ENCODE measurements at regions not wholly inside any gene's neighbourhood (a gene's known extent, or its start where the extent isn't known, plus 50 kb on each side); places are given as distances from the start of the nearest gene placed in this dataset.
"Not testable (repeated sequence)": the region's sequence is repeated elsewhere in the genome, so short reads cannot be mapped to it uniquely, and the experiment has no call there.

DNA sequence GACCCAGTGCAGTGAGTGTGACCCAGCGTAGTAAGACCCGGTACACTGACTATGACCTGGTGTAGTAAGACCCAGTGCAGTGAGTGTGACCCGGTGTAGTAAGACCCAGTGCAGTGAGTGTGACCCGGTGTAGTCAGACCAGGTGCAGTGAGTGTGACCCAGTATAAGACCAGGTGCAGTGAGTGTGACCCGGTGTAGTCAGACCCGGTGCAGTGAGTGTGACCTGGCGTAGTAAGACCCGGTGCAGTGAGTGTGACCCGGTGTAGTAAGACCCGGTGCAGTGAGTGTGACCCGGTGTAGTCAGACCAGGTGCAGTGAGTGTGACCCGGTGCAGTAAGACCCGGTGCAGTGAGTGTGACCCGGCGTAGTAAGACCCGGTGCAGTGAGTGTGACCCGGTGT lies 134.2 kb upstream of the SFSWAP start:
- not testable (repeated sequence) for H3K27me3 ChIP-seq; DNase-seq; H3K4me3 ChIP-seq; H3K27ac ChIP-seq; H3K36me3 ChIP-seq; H3K9me3 ChIP-seq (replicated peaks)
- peaks cover 14% of the 10 kb centered on the region for H3K4me1 ChIP-seq

GRCh38 chr12:131577766-131578165 lies 133.1 kb upstream of the SFSWAP start:
- no peak overlapping the region for H3K27ac ChIP-seq
- H3K27me3 ChIP-seq: no peaks in the 10 kb centered on the region

GRCh38 chr12:131578828-131579470 lies 131.9 kb upstream of the SFSWAP start:
- no peak for DNase-seq
- H3K27me3 ChIP-seq: no peaks in the 10 kb centered on the region
- peaks cover 12% of the 10 kb centered on the region; the same call in 1 of the 2 replicates for H3K4me1 ChIP-seq
- no peak overlapping the region for H3K27ac ChIP-seq
- H3K36me3 ChIP-seq: no peaks in the 10 kb centered on the region; the same call in 1 of the 2 replicates
- no peak overlapping the region for H3K4me3 ChIP-seq
- H3K9me3 ChIP-seq (replicated peaks): no peaks in the 10 kb centered on the region

More at GRCh38 chr12:131577766-131578165, 133.1 kb upstream of the SFSWAP start:
- DNase-seq: no peak
- H3K36me3 ChIP-seq: no peaks in the 10 kb centered on the region; the same call in 1 of the 2 replicates
- H3K9me3 ChIP-seq (replicated peaks): no peaks in the 10 kb centered on the region
- peaks cover 14% of the 10 kb centered on the region for H3K4me1 ChIP-seq
- no peak overlapping the region for H3K4me3 ChIP-seq

DNA sequence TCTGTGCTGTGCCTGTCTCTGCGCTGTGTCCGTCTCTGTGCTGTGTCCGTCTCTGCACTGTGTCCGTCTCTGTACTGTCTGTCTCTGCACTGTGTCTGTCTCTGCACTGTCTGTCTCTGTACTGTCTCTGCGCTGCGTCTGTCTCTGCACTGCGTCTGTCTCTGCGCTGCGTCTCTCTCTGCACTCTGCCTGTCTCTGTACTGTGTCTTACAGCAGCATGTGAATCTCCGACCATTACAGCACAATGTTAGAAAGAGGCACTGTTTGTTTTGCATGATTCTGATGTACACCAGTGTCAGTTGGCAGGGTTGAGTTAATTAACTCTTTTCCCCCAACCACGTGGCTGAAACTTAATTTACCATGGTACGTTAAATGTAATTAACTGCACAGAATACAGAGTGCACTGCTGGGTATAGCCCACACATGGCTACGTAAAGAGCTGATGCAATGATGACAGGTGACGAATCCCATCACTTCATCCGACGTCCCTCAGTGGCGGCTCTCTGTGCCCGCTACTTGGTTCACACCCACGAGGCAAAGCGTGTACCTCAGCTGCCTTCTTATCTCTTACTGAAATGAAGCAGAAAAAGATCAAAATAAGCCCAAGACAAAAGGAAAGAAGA lies 127.7 kb upstream of the SFSWAP start:
- no peak overlapping the region for H3K4me3 ChIP-seq
- DNase-seq: no peak
- H3K4me1 ChIP-seq: no peaks in the 10 kb centered on the region
- no peaks in the 10 kb centered on the region for H3K9me3 ChIP-seq (replicated peaks)
- H3K27ac ChIP-seq: no peak overlapping the region
- H3K27me3 ChIP-seq: no peaks in the 10 kb centered on the region
- no peaks in the 10 kb centered on the region for H3K36me3 ChIP-seq

DNA sequence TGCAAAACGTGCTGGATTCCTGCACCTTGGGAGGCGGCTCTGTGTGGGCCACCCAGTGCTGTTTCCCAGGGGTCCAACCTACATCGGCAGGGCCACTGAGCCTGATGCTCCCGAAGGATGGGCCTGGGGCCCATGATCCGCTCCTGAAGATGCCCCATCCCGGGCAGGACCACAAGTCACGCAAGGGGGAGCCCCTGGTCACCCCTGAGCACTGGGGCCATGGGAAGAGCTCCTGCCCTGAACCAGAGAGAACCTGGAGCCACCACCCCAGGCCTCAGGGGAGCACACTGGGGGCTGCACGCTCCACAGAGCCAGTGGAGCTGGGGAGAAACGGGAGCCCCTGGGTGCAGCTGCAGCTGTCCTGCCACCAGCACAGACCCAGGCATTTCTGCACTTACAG lies 124.6 kb upstream of the SFSWAP start:
- no peak for DNase-seq
- Histone ChIP-seq H3K27me3 (no peaks in the 10 kb centered on the region), H3K4me3 (no peak overlapping the region), H3K4me1 (peaks cover 13% of the 10 kb centered on the region), H3K36me3 (no peaks in the 10 kb centered on the region), H3K9me3 (replicated peaks) (no peaks in the 10 kb centered on the region), H3K27ac (no peak overlapping the region)

- Histone ChIP-seq H3K9me3 (replicated peaks) (no peaks in the 10 kb centered on the region), H3K27ac (no peak overlapping the region), H3K36me3 (no peaks in the 10 kb centered on the region), H3K4me1 (peaks cover 13% of the 10 kb centered on the region), H3K4me3 (no peak overlapping the region), H3K27me3 (no peaks in the 10 kb centered on the region)
- no peak for DNase-seq
Measured at GRCh38 chr12:131586761-131587160, 124.1 kb upstream of the SFSWAP start.

DNA sequence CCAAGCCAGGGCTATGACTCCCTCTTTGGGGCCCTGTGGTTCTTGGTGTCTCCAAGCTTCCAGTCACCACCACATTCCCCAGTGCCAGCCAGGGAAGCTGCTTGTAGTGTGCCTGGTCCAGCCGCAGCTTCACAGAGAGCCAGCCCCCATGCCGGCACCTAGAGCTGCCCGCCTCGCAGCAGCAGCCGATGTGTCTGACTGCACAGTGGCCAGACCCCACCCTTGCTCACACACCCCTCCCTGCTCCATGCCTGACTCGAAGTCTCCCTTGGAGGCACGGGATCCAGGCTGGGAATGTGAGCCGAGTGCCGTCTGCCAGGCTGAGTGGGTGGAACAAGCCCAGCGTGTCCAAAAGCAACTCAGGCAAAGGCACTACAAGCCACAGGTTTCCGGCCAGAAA lies 123.3 kb upstream of the SFSWAP start:
- Histone ChIP-seq H3K4me3 (no peak overlapping the region), H3K36me3 (no peaks in the 10 kb centered on the region), H3K27me3 (no peaks in the 10 kb centered on the region), H3K27ac (no peak overlapping the region), H3K4me1 (peaks cover 13% of the 10 kb centered on the region), H3K9me3 (replicated peaks) (no peaks in the 10 kb centered on the region)
- DNase-seq: no peak

- no peak overlapping the region for H3K27ac ChIP-seq
- no peak overlapping the region for H3K4me3 ChIP-seq
- H3K4me1 ChIP-seq: peaks cover 16% of the 10 kb centered on the region
Measured at GRCh38 chr12:131589221-131589897, 121.5 kb upstream of the SFSWAP start.

DNA sequence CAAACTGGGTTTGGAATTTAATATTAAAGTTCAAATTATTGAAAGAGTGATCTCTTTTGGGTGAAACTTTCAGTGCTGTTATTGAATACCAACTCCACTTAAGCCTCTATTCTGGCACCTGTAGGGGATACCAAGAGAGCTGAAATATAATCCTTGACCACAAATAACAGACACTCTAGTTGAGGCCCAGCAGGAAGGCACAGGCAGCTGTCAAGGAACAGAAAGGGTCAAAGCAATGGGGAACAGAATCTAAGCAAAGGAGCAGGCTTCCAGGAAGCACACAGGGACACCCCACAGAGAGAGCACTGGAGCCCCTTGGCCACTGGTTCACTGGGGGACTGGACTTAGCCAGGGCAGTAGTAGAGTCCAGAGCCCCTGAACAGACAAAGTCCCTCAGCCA lies 120.9 kb upstream of the SFSWAP start:
- Histone ChIP-seq H3K36me3 (no peaks in the 10 kb centered on the region), H3K4me3 (no peak overlapping the region), H3K27me3 (no peaks in the 10 kb centered on the region), H3K4me1 (peaks cover 16% of the 10 kb centered on the region), H3K9me3 (replicated peaks) (no peaks in the 10 kb centered on the region), H3K27ac (no peak overlapping the region)
- DNase-seq: peak; percentile 35 to 68

More at GRCh38 chr12:131589221-131589897, 121.5 kb upstream of the SFSWAP start:
- H3K36me3 ChIP-seq: no peaks in the 10 kb centered on the region
- DNase-seq: peak in 1 of 2 experiments; percentile 21
- H3K9me3 ChIP-seq (replicated peaks): no peaks in the 10 kb centered on the region
- no peaks in the 10 kb centered on the region for H3K27me3 ChIP-seq

GRCh38 chr12:131591136-131591535 lies 119.8 kb upstream of the SFSWAP start:
- no peak for DNase-seq
- H3K36me3 ChIP-seq: no peaks in the 10 kb centered on the region
- H3K4me1 ChIP-seq: peaks cover 16% of the 10 kb centered on the region
- H3K4me3 ChIP-seq: no peak overlapping the region
- H3K27ac ChIP-seq: no peak overlapping the region
- H3K27me3 ChIP-seq: no peaks in the 10 kb centered on the region
- H3K9me3 ChIP-seq (replicated peaks): no peaks in the 10 kb centered on the region

DNA sequence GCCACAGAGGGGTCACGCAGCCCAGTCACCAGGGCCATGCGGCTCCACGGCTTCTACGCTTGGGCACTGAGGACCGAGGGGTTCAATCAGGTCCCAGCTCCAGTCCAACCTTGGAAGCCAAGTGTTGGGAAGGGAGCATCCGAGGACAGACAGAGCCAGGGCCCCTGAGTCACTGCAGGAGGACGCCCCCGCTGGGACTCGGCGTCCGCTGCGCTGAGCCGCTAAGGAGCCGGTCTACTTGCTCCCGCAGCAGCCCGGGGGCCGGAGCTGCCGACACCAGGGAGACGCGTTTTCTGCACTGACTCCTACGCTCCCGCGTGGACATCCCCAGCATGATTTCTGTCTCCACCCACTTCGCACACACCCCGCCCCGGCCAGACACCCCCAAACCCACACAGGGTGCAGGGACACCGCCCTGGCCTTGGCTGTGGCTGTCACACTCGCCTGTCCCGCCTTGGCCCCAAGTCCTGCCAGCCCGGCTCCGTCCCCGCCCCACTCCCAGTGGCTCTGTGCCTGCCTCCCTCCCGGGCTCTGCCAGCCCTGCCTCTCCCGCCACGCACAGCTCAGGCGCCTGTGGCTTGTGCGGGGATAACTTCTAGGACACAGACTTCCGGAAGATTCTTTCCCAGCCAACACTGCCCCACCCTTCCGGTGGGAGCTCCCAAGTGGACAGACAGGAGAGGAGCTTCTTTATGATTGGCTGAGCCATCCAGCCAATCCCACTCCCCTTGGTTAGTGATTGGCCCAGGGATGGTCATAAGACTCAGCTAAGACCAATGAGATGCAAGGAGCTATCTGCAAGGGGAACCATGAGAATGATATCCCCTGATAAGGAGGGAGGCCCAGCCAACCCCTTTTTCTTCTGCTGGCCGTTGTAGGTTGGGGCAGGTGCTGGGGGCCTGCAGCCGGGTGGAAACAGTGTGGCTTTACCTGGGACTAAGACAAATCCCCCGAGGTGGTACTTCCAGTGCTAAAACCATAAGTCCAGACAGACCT lies 118.9 kb upstream of the SFSWAP start:
- H3K27ac ChIP-seq: no peak overlapping the region
- H3K4me3 ChIP-seq: no peak overlapping the region
- no peaks in the 10 kb centered on the region for H3K36me3 ChIP-seq
- no peak for DNase-seq
- H3K9me3 ChIP-seq (replicated peaks): no peaks in the 10 kb centered on the region
- H3K4me1 ChIP-seq: peaks cover 16% of the 10 kb centered on the region
- H3K27me3 ChIP-seq: no peaks in the 10 kb centered on the region

GRCh38 chr12:131592972-131593371 lies 117.9 kb upstream of the SFSWAP start:
- DNase-seq: peak in 1 of 2 experiments; percentile 11
- Histone ChIP-seq H3K9me3 (replicated peaks) (no peaks in the 10 kb centered on the region), H3K27ac (no peak overlapping the region), H3K36me3 (no peaks in the 10 kb centered on the region), H3K4me1 (peaks cover 16% of the 10 kb centered on the region), H3K4me3 (no peak overlapping the region), H3K27me3 (no peaks in the 10 kb centered on the region)

DNA sequence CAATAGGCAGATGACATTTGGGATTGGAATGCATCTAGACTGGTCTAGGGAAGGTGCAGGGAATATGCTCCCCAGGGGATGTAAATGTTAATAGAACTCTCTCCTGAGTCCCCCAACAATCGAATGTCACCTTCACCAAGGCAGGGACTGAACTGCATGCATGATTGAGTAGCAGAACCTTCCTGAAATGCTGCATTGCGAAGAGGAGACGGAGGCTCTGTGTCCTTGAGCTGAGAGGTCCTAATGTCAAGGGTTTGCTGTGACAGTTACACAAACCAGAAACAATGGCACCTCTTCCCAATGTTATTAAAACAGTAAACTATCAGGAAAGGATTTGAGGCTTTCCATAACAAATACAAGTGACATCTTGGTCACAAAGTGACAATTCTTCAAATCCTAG lies 117.5 kb upstream of the SFSWAP start:
- H3K9me3 ChIP-seq (replicated peaks): no peaks in the 10 kb centered on the region
- H3K27ac ChIP-seq: no peak overlapping the region
- no peak overlapping the region for H3K4me3 ChIP-seq
- H3K4me1 ChIP-seq: peaks cover 16% of the 10 kb centered on the region
- no peak for DNase-seq
- H3K36me3 ChIP-seq: no peaks in the 10 kb centered on the region
- no peaks in the 10 kb centered on the region for H3K27me3 ChIP-seq

GRCh38 chr12:131596115-131596514 lies 114.8 kb upstream of the SFSWAP start:
- Histone ChIP-seq H3K27me3 (no peaks in the 10 kb centered on the region), H3K36me3 (no peaks in the 10 kb centered on the region), H3K4me3 (no peak overlapping the region), H3K9me3 (replicated peaks) (no peaks in the 10 kb centered on the region), H3K4me1 (peaks cover 3% of the 10 kb centered on the region; the same call in 1 of the 2 replicates), H3K27ac (no peak overlapping the region)
- DNase-seq: no peak
